KBM-7 (cell line): ENCODE measurements at regions not wholly inside any gene's neighbourhood (a gene's known extent, or its start where the extent isn't known, plus 50 kb on each side); places are given as distances from the start of the nearest gene placed in this dataset.
"Not testable (repeated sequence)": the region's sequence is repeated elsewhere in the genome, so short reads cannot be mapped to it uniquely, and the experiment has no call there.

Experiments
- DNase-seq: peaks from one replicate; pipeline ENCODE4 v3.0.0-alpha.2; 2015
- in situ Hi-C: fragments of 300-500 bp; cut with MboI; formaldehyde crosslinking; loops from 2 replicates; pipeline ENCODE4 v1.14.3; 2020; ENCODE audit warnings: low sequenced_read_pairs, low pct_unique_long_range_greater_than_20kb, mixed read lengths

DNA sequence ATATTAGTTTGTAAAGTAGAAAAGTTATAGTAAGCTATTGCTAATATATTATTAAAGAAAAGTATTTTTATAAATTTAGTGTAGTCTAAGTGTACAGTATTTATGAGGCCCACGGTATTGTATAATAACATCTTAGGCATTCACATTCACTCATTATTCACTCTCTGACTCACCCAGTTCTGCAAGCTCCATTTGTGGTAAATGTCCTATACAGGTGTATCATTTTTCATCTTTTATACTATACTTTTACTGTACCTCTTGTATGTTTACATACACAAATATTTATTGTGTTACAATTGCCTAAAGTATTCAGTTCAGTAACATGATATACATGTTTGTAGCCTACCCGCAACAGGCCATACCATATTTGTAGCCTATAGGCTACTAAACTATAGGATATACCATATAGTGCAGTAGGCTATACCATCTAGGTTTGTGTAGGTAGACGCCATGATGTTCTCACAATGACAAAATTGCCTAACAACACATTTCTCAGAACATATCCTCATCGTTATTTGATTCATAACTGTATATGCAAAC, 246.8 kb upstream of the ALCAM start:
- no peak for DNase-seq
- in situ Hi-C loops = no loop called here

- in situ Hi-C loops = no loop called here
- no peak for DNase-seq
These were observed 235.8 kb upstream of the ALCAM start for GRCh38 chr3:105130911-105131310.

DNA sequence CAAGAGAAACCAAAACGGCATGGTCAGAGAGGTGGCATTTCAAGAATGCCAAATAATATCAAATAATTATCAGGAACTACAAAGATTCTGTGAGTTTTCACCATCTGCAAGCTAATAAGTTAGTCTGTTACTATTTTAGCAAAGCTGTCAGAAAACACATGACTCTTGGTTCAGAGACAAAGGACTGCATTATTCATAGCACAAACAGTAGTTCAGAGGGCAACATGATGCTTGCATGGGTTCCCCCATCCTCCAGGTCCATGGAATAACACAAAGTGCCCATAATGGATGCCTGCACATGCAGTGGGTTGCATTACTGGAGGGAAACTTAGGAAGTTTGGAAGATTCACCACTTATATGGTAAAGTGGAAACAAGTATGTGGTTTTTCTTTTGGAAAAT, 228.8 kb upstream of the ALCAM start:
- no peak for DNase-seq
- in situ Hi-C loops = no loop called here

- in situ Hi-C loops = no loop called here
- peak; percentile 83 for DNase-seq
These were observed 226.7 kb upstream of the ALCAM start for GRCh38 chr3:105139881-105140560.

- in situ Hi-C loops = no loop called here
- no peak for DNase-seq
These were observed 225.8 kb upstream of the ALCAM start for GRCh38 chr3:105140899-105141367.

- in situ Hi-C loops = no loop called here
- DNase-seq = no peak
These were observed 221.9 kb upstream of the ALCAM start for GRCh38 chr3:105144837-105145236.

- DNase-seq = no peak
- in situ Hi-C loops = no loop called here
These were observed 221.2 kb upstream of the ALCAM start for GRCh38 chr3:105145511-105145910.

- DNase-seq, in situ Hi-C loops: not testable (repeated sequence)
These were observed 217.5 kb upstream of the ALCAM start for GRCh38 chr3:105149197-105149596.

DNA sequence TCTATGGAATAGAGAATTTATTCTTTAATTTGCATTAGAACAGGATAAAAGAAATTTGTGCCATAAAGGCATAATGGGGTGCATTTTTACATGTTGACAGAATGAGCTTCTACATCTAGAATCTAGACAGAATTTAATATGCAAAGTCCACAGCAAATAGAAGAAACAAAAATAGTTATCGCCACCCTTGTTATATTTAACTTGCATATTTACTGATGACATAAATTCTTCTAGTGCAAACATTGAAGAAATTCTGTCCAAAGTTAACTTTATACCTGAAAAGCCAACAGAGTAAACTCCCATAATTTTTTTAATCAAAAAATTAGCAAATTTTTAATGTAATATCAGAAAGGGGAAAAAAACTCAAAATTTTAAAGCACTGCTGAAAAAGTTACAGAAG, 213.7 kb upstream of the ALCAM start:
- no peak for DNase-seq
- in situ Hi-C loops = no loop called here

GRCh38 chr3:105154692-105155091, 212.0 kb upstream of the ALCAM start:
- no peak for DNase-seq
- in situ Hi-C loops = no loop called here

DNA sequence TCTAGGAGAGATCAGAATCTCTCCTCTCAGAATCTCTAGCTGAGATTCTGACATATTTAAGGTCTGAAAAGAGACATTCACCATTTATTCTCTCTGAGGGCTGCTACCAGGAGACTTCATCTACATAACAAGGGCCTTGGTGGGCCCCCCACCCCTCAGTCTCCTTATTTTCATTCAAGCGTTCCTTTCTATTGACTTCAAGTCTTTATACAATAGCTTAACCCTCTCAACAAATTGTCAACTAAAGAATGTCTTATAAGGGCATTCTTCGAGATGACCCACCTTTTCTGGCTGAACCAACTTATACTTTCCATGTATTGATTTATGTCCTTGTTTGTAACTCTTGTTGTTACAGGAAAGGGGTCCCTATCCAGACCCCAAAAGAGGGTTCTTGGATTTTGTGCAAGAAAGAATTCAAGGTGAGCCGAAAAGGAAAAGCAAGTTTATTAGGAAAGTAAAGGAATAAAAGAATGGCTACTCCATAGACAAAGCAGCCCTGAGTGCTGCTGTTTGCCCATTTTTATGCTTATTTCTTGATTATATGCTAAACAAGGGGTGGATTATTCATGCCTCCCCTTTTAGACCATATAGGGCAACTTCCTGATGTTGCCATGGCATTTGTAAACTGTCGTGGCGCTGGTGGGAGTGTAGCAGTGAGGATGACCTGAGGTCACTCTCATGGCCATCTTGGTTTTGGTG, 209.5 kb upstream of the ALCAM start:
- in situ Hi-C loops = no loop called here
- no peak for DNase-seq

DNA sequence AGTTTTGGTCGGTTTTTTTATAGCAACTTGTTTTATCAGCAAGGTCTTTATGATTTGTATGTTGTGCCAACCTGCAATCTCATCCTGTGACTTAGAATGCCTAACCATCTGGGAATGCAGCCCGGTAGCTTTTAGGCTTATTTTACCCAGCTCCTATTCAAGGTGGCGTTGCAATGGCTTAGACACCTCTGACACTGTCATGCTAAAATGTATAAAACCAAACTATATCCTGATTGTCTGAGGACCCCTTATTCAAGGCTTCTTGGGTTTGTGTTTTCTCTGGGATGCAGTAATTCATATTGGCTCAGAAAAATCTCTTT, 209.0 kb upstream of the ALCAM start:
- DNase-seq = no peak
- in situ Hi-C loops = no loop called here

GRCh38 chr3:105158286-105158685, 208.4 kb upstream of the ALCAM start:
- DNase-seq = peak; percentile 35
- in situ Hi-C loops = no loop called here

- no peak for DNase-seq
- in situ Hi-C loops = no loop called here
These were observed 204.3 kb upstream of the ALCAM start for GRCh38 chr3:105162448-105162847.

GRCh38 chr3:105166893-105167292, 199.8 kb upstream of the ALCAM start:
- DNase-seq = no peak
- in situ Hi-C loops = no loop called here

DNA sequence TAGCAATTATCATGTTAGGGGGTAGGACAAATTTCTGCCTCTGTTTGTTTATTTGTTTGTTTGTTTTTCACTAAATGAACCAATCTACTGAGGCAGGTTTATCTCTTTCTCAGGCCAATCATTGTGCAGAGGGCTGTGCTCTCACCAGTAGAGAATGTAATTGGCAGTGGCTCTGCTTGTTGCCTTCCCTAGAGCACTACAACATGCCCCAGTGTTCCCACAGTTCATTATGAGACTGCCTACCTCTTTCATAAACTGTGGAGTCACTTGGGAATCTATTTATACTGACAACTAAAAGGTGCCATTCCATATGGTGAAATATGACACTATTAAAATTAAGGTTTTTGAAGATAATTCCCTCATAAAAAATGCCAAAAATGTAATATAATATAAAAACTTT, 196.3 kb upstream of the ALCAM start:
- DNase-seq = no peak
- in situ Hi-C loops = no loop called here

DNA sequence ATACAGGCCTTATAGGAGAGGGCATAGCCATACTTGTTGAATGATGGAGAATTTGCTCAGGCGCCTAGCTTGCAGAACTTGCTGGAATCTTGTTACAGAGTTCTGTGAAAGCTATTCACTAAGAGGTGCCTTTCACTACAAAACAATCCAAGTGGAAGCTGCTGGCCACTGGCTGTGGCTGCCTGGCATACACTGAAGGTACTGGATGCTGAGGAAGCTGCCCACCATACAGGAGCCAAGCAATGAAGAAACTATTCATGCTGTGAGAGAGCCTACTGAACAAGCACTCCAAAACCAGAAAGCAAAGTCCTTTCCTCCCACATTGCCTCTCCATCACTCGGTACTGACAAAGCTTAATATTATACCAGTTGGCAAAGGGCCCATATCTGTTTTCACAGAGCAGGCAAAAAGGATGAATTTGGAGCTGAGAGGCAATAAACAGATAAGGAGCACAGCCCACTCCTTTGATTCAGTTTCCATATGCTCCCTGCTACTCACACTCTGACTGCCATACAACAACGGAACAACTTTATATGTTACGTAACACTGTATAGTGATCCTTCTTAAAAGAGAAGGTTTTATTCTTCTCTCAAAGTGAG, 192.6 kb upstream of the ALCAM start:
- no peak for DNase-seq
- in situ Hi-C loops = no loop called here

- in situ Hi-C loops = no loop called here
- no peak for DNase-seq
These were observed 189.1 kb upstream of the ALCAM start for GRCh38 chr3:105177576-105177975.

DNA sequence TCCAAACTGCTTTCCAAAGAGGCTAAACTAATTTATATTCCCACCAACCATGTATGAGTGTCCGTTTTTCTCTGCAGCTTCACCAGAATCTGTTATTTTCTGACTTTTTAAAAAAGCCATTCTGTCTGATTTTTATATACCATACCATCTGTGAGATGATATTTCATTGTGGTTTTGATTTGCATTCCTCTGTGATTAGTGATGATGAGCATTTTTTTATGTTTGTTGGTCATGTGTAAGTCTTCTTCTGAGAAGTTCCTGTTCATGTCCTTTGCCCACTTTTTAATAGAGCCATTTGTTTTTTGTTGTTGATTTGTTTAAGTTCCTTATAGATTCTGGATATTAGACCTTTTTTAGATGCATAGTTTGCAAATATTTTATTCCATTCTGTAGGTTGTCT, 179.4 kb upstream of the ALCAM start:
- no peak for DNase-seq
- in situ Hi-C loops = no loop called here

- DNase-seq = no peak
- in situ Hi-C loops = no loop called here
These were observed 171.4 kb upstream of the ALCAM start for GRCh38 chr3:105195260-105195659.
